C4-2B (cell line): ENCODE measurements at regions not wholly inside any gene's neighbourhood (a gene's known extent, or its start where the extent isn't known, plus 50 kb on each side); places are given as distances from the start of the nearest gene placed in this dataset.

Source experiments
- H3K27ac ChIP-seq: fragments of 450-650 bp; 2 replicates; pipeline ENCODE4 v1.5.1; 2017
- ZFX ChIP-seq: fragments of 450-650 bp; IDR thresholded peaks from 2 replicates; pipeline ENCODE4 v1.6.1; 2017
- TF ChIP-seq, protein P1 (sequence below): fragments of 450-650 bp; conservative IDR thresholded peaks from 2 replicates; pipeline ENCODE4 v1.5.1; 2017; ENCODE audit warnings: mild to moderate bottlenecking

DNA sequence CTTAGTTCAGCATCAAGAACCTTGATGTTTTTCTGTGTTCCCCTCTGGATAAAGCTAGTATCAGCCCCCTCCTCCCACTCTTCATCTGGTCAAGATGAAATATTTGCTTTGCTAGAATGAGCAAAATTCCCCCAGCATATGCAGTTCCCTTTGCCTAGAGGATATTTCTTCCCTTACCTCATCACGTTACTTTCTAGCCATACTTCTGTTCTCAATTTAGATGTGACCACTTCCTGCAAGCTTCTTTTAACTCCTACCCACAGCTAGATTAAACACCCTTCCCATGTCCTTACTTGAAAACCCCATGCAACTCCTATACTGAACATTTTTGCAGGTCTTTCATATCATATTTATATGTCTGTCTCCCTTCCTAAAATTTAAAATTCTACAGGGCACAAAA is 178.9 kb upstream of the TUSC1 start:
- H3K27ac ChIP-seq = no peak overlapping the region
- TF ChIP-seq ZFX = no peak
- TF ChIP-seq, protein P1, sequence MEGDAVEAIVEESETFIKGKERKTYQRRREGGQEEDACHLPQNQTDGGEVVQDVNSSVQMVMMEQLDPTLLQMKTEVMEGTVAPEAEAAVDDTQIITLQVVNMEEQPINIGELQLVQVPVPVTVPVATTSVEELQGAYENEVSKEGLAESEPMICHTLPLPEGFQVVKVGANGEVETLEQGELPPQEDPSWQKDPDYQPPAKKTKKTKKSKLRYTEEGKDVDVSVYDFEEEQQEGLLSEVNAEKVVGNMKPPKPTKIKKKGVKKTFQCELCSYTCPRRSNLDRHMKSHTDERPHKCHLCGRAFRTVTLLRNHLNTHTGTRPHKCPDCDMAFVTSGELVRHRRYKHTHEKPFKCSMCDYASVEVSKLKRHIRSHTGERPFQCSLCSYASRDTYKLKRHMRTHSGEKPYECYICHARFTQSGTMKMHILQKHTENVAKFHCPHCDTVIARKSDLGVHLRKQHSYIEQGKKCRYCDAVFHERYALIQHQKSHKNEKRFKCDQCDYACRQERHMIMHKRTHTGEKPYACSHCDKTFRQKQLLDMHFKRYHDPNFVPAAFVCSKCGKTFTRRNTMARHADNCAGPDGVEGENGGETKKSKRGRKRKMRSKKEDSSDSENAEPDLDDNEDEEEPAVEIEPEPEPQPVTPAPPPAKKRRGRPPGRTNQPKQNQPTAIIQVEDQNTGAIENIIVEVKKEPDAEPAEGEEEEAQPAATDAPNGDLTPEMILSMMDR = no peak

DNA sequence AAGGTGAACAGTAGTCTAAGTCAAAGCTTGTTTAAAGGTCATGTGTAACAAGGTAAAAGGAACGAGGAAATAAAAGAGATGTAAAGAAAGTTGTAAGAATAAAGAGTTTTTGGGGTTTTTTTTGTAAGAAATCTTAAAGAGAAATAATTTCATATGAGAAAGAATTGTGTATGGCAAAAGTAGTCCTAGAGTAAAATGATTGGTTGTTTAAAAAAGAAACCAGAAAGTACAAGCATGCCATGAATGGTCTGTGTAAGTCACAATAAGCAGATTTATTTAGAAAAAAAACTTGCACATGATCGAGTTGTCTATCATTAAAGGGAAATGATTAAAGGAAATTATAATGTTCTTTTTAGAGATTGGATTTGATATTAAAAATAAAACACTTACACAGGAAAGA is 172.6 kb upstream of the TUSC1 start:
- H3K27ac ChIP-seq = no peak overlapping the region
- TF ChIP-seq, protein P1 = no peak
- no peak for TF ChIP-seq ZFX

DNA sequence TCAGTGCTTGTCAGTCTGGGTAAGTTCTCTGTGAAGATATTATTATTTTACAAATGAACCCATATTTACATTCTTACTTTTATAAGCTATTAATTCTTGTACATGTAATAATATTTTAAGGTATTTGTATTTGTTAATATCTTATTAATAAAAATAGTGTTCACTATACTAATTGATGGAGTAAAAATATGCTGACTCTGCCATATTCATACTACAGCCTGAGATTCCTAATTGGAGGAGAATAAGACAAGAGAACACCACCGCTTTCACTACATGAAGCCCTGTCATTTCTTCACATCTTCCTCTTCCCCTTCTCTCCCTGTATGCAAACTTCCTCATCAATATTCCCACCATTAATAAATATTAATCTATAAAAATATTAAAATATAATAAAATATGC is 167.6 kb upstream of the TUSC1 start:
- H3K27ac ChIP-seq = no peak overlapping the region
- TF ChIP-seq, protein P1 = no peak
- no peak for TF ChIP-seq ZFX

DNA sequence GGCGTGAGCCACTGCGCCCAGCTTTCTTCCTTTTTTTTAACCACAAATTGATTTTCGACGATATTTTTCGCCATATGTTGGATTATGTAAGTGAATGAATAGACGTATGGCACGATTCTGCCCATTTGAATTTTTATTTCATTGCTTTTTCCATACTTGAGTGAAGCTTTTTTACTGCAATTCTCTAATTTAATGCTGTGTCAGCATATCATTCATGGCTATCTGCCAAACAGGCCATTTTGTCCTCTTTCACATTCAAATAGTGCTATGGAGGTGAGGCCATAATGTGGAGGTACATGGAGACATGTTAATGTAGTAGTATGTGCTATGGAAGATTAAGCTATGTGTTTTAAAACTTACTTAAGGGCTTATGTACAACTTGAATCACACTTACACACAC is 152.1 kb upstream of the TUSC1 start:
- TF ChIP-seq, protein P1 = no peak
- TF ChIP-seq ZFX = no peak
- no peak overlapping the region for H3K27ac ChIP-seq

DNA sequence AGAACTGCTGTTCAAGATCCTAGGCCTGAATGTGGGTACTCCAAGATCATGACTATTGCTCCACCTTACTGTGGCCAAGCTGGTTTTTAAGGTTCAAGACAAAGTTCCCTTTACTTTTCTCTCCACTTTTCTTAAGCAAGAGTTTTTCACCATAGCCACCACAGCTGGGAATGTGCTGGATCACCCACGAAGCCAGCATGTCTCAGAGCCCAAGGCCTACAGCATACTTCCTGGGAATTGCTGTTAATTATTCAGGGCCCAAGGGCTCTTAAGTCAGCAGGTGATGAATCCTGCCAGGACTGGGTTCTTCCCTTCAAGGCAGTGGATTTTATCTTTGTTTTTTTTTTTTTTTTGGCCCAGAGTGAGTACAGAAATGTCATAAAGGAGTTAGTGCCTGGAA is 149.4 kb upstream of the TUSC1 start:
- TF ChIP-seq ZFX = no peak
- TF ChIP-seq, protein P1 = no peak
- no peak overlapping the region for H3K27ac ChIP-seq

DNA sequence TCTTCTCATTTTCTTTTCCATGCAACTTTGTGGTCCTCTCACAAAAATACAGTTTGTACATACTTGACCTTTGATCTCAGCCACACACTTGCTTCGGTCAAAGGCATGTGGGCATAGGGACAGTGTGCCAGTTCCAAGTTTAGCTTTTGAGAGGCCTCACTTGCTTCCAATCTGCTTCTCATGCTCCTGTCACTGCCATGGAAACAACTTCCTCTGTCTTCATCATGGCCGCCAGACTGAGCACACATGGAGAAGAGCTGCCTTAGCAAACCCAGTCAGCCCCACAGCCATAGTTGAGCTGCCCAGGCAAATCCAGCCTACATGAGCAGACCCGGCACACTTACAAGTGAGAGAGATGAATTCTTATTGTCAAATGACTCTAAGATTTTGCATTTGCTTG is 138.2 kb upstream of the TUSC1 start:
- TF ChIP-seq, protein P1 = no peak
- no peak for TF ChIP-seq ZFX
- H3K27ac ChIP-seq = no peak overlapping the region

DNA sequence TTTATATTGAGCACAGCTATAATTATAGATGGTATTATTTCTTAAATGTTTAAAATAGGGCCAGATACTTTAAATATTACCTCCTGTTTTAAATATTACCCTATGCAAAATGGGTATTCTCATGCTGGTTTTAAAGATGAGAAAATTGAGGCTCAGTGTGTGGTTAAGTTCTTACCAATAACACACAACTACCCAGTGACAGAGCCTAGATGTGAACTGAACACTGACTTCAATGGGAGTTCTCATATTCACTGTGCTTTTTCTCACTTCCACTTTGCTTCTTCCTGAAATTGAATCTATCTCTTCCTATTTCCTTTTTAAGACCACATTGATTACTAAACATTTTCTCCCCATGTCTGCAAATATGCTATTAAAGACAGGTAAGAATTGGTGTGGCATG is 135.8 kb upstream of the TUSC1 start:
- TF ChIP-seq ZFX = no peak
- TF ChIP-seq, protein P1 = no peak
- no peak overlapping the region for H3K27ac ChIP-seq
